DND-41 (cell line): ENCODE measurements at regions not wholly inside any gene's neighbourhood (a gene's known extent, or its start where the extent isn't known, plus 50 kb on each side); places are given as distances from the start of the nearest gene placed in this dataset.

Source experiments
- EZH2 ChIP-seq: IDR thresholded peaks from 3 replicates; pipeline ENCODE4 v1.6.1; 2012; ENCODE audit warnings: borderline replicate concordance, low read depth, mild to moderate bottlenecking, moderate library complexity, low read length, inconsistent platforms; ENCODE audit not compliant: severe bottlenecking
- TF ChIP-seq, protein P1 (sequence below): IDR thresholded peaks from 2 replicates; pipeline ENCODE4 v1.5.1; 2012; ENCODE audit warnings: borderline replicate concordance, low read length, moderate library complexity, mild to moderate bottlenecking; ENCODE audit not compliant: poor library complexity, severe bottlenecking; ENCODE audit errors: extremely low read depth

GRCh38 chr15:38626443-38627050 is 61.9 kb upstream of the RASGRP1 start:
- TF ChIP-seq, protein P1, sequence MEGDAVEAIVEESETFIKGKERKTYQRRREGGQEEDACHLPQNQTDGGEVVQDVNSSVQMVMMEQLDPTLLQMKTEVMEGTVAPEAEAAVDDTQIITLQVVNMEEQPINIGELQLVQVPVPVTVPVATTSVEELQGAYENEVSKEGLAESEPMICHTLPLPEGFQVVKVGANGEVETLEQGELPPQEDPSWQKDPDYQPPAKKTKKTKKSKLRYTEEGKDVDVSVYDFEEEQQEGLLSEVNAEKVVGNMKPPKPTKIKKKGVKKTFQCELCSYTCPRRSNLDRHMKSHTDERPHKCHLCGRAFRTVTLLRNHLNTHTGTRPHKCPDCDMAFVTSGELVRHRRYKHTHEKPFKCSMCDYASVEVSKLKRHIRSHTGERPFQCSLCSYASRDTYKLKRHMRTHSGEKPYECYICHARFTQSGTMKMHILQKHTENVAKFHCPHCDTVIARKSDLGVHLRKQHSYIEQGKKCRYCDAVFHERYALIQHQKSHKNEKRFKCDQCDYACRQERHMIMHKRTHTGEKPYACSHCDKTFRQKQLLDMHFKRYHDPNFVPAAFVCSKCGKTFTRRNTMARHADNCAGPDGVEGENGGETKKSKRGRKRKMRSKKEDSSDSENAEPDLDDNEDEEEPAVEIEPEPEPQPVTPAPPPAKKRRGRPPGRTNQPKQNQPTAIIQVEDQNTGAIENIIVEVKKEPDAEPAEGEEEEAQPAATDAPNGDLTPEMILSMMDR: no peak
- TF ChIP-seq EZH2: no peak
